HepG2 (cell line): ENCODE measurements at regions not wholly inside any gene's neighbourhood (a gene's known extent, or its start where the extent isn't known, plus 50 kb on each side); places are given as distances from the start of the nearest gene placed in this dataset.

Experiments
- ARID5B ChIP-seq: IDR thresholded peaks from 2 replicates; pipeline ENCODE4 v1.4.0; 2020; ENCODE audit warnings: mild to moderate bottlenecking, missing genetic modification reagents
- CREB3 ChIP-seq: sonication (generic); formaldehyde crosslinking; IDR thresholded peaks from 2 replicates; pipeline ENCODE4 v1.5.0; 2020; ENCODE audit warnings: missing genetic modification reagents
- EP300 ChIP-seq, 3 experiments: sonication (generic) in 1 of 3; formaldehyde crosslinking in 1 of 3; IDR thresholded peaks; 2 replicates each; pipeline versions ENCODE4 v1.5.1 to v1.6.1; 2011 to 2020; ENCODE audit warnings: low read depth in 2 of 3, low read length in 2 of 3, borderline replicate concordance in 1 of 3, improper control_type of control experiment in 1 of 3, mild to moderate bottlenecking in 1 of 3, missing genetic modification reagents in 1 of 3, moderate library complexity in 1 of 3
- FOSL2 ChIP-seq: sonication (generic); formaldehyde crosslinking; IDR thresholded peaks from 2 replicates; pipeline ENCODE4 v1.4.0; 2020; ENCODE audit warnings: missing genetic modification reagents
- HNRNPUL1 ChIP-seq: fragments of 200-400 bp; formaldehyde crosslinking; IDR thresholded peaks from 2 replicates; pipeline ENCODE4 v1.6.1; 2017; ENCODE audit warnings: low read depth, mild to moderate bottlenecking, low read length, moderate library complexity
- MED13 ChIP-seq: sonication (generic); formaldehyde crosslinking; IDR thresholded peaks from 2 replicates; pipeline ENCODE4 v1.5.0; 2020; ENCODE audit warnings: missing genetic modification reagents
- NFE2 ChIP-seq: sonication (generic); formaldehyde crosslinking; IDR thresholded peaks from 2 replicates; pipeline ENCODE4 v1.4.0; 2020; ENCODE audit warnings: missing genetic modification reagents
- NFE2L2 ChIP-seq: fragments of 150-350 bp; IDR thresholded peaks from 2 replicates; pipeline ENCODE4 v1.6.1; 2014; ENCODE audit warnings: low read length
- REPIN1 ChIP-seq: sonication (generic); formaldehyde crosslinking; IDR thresholded peaks from 2 replicates; pipeline ENCODE4 v1.8.0; 2022; ENCODE audit warnings: missing genetic modification reagents, low read depth, mild to moderate bottlenecking, borderline replicate concordance
- RXRB ChIP-seq: IDR thresholded peaks from 2 replicates; pipeline ENCODE4 v1.6.1; 2016; ENCODE audit warnings: borderline replicate concordance, missing genetic modification reagents, missing compliant biosample characterization
- TAF1 ChIP-seq: sonication (generic); formaldehyde crosslinking; IDR thresholded peaks from 2 replicates; pipeline ENCODE4 v1.4.0; 2020; ENCODE audit warnings: missing genetic modification reagents
- ZBTB3 ChIP-seq: sonication (generic); formaldehyde crosslinking; IDR thresholded peaks from 2 replicates; pipeline ENCODE4 v1.4.0; 2020; ENCODE audit warnings: low read depth, mild to moderate bottlenecking, moderate library complexity, missing genetic modification reagents, borderline replicate concordance
- ZFAT ChIP-seq: sonication (generic); formaldehyde crosslinking; conservative IDR thresholded peaks from 2 replicates; pipeline ENCODE4 v1.8.1; 2023; ENCODE audit warnings: missing genetic modification reagents, inconsistent platforms
- ZFP62 ChIP-seq: sonication (generic); formaldehyde crosslinking; IDR thresholded peaks from 2 replicates; pipeline ENCODE4 v1.4.0; 2020; ENCODE audit warnings: missing genetic modification reagents
- ZFX ChIP-seq: sonication (generic); formaldehyde crosslinking; IDR thresholded peaks from 2 replicates; pipeline ENCODE4 v1.4.0; 2020; ENCODE audit warnings: mild to moderate bottlenecking, low read depth, missing genetic modification reagents, moderate library complexity
- ZNF207 ChIP-seq: fragments of 450-650 bp; IDR thresholded peaks from 2 replicates; pipeline ENCODE4 v1.6.1; 2016; ENCODE audit warnings: antibody characterized with exemption, borderline replicate concordance
- ZNF329 ChIP-seq: sonication (generic); formaldehyde crosslinking; IDR thresholded peaks from 2 replicates; pipeline ENCODE4 v1.9.0; 2021; ENCODE audit warnings: low read depth, mild to moderate bottlenecking, missing genetic modification reagents
- ZNF607 ChIP-seq: sonication (generic); formaldehyde crosslinking; IDR thresholded peaks from 2 replicates; pipeline ENCODE4 v1.5.1; 2020; ENCODE audit warnings: missing genetic modification reagents, mild to moderate bottlenecking, borderline replicate concordance
- ZNF619 ChIP-seq: sonication (generic); formaldehyde crosslinking; IDR thresholded peaks from 2 replicates; pipeline ENCODE4 v1.4.0; 2020; ENCODE audit warnings: mild to moderate bottlenecking, missing genetic modification reagents
- ZNF816 ChIP-seq: sonication (generic); formaldehyde crosslinking; IDR thresholded peaks from 2 replicates; pipeline ENCODE4 v1.8.0; 2022; ENCODE audit warnings: missing genetic modification reagents, mild to moderate bottlenecking, borderline replicate concordance
- TF ChIP-seq, protein P1 (sequence below): fragments of 450-650 bp; IDR thresholded peaks from 2 replicates; pipeline ENCODE4 v1.6.1; 2017
- TF ChIP-seq, protein P2 (sequence below): sonication (generic); formaldehyde crosslinking; IDR thresholded peaks from 2 replicates; pipeline ENCODE4 v1.5.0; 2020; ENCODE audit warnings: mild to moderate bottlenecking, missing genetic modification reagents

GRCh38 chr2:224268441-224268840 is 133.5 kb downstream of the FAM124B start (continued):
- TF ChIP-seq EP300 (IDR thresholded peaks at IDR 0.05; ENCODE audit: low read depth in 2 of 2, low read length in 2 of 2) (0 out of 4 replicates have a peak, but pooled peaks of 1 of the 2 experiments have one; percentile 31), EP300 (CRISPR knock-in tag; IDR thresholded peaks at IDR 0.05; ENCODE audit: borderline replicate concordance) (no peak), ZFAT (CRISPR knock-in tag) (no peak), CREB3 (CRISPR knock-in tag) (no peak), FOSL2 (CRISPR knock-in tag) (peak; percentile 24; the same call in 1 of the 2 replicates), ZFX (no peak), ZNF619 (no peak), MED13 (CRISPR knock-in tag) (no peak), NFE2 (peak; percentile 39; the same call in 1 of the 2 replicates), ZNF816 (CRISPR knock-in tag) (0 out of 2 replicates have a peak, but pooled peaks have one; percentile 25), ARID5B (CRISPR knock-in tag) (peak; percentile 57), TAF1 (CRISPR knock-in tag) (no peak), ZBTB3 (CRISPR knock-in tag) (no peak), ZFP62 (no peak), REPIN1 (CRISPR knock-in tag) (no peak), HNRNPUL1 (no peak), ZNF329 (CRISPR knock-in tag) (no peak), RXRB (CRISPR knock-in tag) (peak; percentile 50; the same call in 1 of the 2 replicates), ZNF207 (no peak), ZNF607 (CRISPR knock-in tag) (no peak), NFE2L2 (peak; percentile 96)
- TF ChIP-seq, protein P1, sequence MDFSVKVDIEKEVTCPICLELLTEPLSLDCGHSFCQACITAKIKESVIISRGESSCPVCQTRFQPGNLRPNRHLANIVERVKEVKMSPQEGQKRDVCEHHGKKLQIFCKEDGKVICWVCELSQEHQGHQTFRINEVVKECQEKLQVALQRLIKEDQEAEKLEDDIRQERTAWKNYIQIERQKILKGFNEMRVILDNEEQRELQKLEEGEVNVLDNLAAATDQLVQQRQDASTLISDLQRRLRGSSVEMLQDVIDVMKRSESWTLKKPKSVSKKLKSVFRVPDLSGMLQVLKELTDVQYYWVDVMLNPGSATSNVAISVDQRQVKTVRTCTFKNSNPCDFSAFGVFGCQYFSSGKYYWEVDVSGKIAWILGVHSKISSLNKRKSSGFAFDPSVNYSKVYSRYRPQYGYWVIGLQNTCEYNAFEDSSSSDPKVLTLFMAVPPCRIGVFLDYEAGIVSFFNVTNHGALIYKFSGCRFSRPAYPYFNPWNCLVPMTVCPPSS = no peak
- TF ChIP-seq, protein P2, sequence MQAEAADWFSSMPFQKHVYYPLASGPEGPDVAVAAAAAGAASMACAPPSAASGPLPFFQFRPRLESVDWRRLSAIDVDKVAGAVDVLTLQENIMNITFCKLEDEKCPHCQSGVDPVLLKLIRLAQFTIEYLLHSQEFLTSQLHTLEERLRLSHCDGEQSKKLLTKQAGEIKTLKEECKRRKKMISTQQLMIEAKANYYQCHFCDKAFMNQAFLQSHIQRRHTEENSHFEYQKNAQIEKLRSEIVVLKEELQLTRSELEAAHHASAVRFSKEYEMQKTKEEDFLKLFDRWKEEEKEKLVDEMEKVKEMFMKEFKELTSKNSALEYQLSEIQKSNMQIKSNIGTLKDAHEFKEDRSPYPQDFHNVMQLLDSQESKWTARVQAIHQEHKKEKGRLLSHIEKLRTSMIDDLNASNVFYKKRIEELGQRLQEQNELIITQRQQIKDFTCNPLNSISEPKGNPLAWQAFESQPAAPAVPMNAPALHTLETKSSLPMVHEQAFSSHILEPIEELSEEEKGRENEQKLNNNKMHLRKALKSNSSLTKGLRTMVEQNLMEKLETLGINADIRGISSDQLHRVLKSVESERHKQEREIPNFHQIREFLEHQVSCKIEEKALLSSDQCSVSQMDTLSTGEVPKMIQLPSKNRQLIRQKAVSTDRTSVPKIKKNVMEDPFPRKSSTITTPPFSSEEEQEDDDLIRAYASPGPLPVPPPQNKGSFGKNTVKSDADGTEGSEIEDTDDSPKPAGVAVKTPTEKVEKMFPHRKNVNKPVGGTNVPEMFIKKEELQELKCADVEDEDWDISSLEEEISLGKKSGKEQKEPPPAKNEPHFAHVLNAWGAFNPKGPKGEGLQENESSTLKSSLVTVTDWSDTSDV (CRISPR knock-in tag) = no peak
